Natural killer cell (primary cell): ENCODE measurements at regions not wholly inside any gene's neighbourhood (a gene's known extent, or its start where the extent isn't known, plus 50 kb on each side); places are given as distances from the start of the nearest gene placed in this dataset.

Experiments used
- ATAC-seq, 3 donors: fragments of 150-1000 bp in 2 of 3; fragments of 200-7000 bp in 1 of 3; cut with Tn5 transposase; 1 replicate in 1 of 3; 2 replicates in 2 of 3; pipeline ENCODE4 v1.10.0; 2021; ENCODE audit warnings: mild to moderate bottlenecking in 2 of 3, moderate library complexity in 2 of 3
- DNase-seq, 2 donors: peaks; one replicate each; pipeline versions ENCODE4 v3.0.0 to v3.0.0-alpha.2; 2013 to 2021; ENCODE audit warnings: mixed read lengths in 1 of 2
- H3K27ac ChIP-seq: one replicate; pipeline ENCODE4 v1.5.1; 2013; ENCODE audit warnings: mild to moderate bottlenecking, low read length
- H3K27me3 ChIP-seq: one replicate; pipeline ENCODE4 v1.6.1; 2013; ENCODE audit warnings: low read length; ENCODE audit not compliant: control insufficient read depth, insufficient read depth
- H3K36me3 ChIP-seq: one replicate; pipeline ENCODE4 v1.6.1; 2013; ENCODE audit warnings: low read length; ENCODE audit not compliant: control insufficient read depth, insufficient read depth
- H3K4me1 ChIP-seq: one replicate; pipeline ENCODE4 v1.6.1; 2013; ENCODE audit warnings: low read length; ENCODE audit not compliant: control insufficient read depth, insufficient read depth
- H3K4me3 ChIP-seq: one replicate; pipeline ENCODE4 v1.5.1; 2013; ENCODE audit warnings: low read length
- H3K9me3 ChIP-seq: one replicate; pipeline ENCODE4 v1.6.1; 2013; ENCODE audit warnings: low read length; ENCODE audit not compliant: control insufficient read depth, insufficient read depth
- H3K27ac Mint-ChIP-seq, 2 donors: one replicate each; pipeline ENCODE4 v1.8.0; 2022; ENCODE audit warnings: mild to moderate bottlenecking in 2 of 2, mixed read lengths in 2 of 2, moderate library complexity in 1 of 2
- H3K27me3 Mint-ChIP-seq, 2 donors: one replicate each; pipeline ENCODE4 v1.8.0; 2022; ENCODE audit warnings: low read depth in 2 of 2, mixed read lengths in 2 of 2
- H3K36me3 Mint-ChIP-seq: one replicate; pipeline ENCODE4 v1.8.0; 2022; ENCODE audit warnings: mixed read lengths
- H3K4me1 Mint-ChIP-seq, 2 donors: one replicate each; pipeline ENCODE4 v1.8.0; 2022; ENCODE audit warnings: mixed read lengths in 2 of 2
- H3K4me3 Mint-ChIP-seq: one replicate; pipeline ENCODE4 v1.8.0; 2022; ENCODE audit warnings: mild to moderate bottlenecking, moderate library complexity, mixed read lengths
- H3K9me3 Mint-ChIP-seq, 2 donors: one replicate each; pipeline ENCODE4 v1.8.0; 2022; ENCODE audit warnings: mixed read lengths in 2 of 2
- WGBS: methylation state at CpG from one replicate; pipeline ENCODE4 v1.1.7; 2013; ENCODE audit warnings: missing lambda C conversion rate; ENCODE audit not compliant: insufficient coverage; 5-methylcytosine and 5-hydroxymethylcytosine counted together
- intact Hi-C: fragments of 100-400 bp; cut with micrococcal nuclease; formaldehyde crosslinking; loops from one replicate; pipeline ENCODE4 v1.14.2; 2022
- TF ChIP-seq, protein P1 (sequence below): fragments of 200-600 bp; IDR thresholded peaks from one replicate; pipeline ENCODE4 v1.8.0; 2022; ENCODE audit warnings: antibody characterized with exemption

DNA sequence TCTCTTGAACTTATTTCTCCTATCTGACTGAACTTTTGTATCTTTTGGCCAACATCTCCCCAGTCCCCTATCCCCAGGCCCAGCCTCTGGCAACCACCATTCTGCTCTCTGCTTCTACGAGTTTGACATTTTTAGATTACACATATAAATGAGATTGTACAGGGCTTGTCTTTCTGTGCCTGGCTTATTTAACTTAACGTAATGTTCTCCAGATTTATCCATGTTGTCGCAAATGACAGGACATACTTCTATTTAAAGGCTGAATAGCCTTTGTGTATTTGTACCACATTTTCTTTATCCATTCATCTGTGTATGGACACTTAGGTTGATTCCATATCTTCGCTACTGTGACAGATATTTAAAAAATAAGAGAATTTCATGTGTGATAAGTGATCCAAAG is 98.6 kb downstream of the LSMEM1 start:
- no peak overlapping the region for H3K27ac Mint-ChIP-seq
- no peak overlapping the region for H3K4me3 Mint-ChIP-seq
- WGBS, result 88% methylated on average over 4 of the region's 4 CpGs
- H3K27ac ChIP-seq, result no peak overlapping the region
- no peaks in the 10 kb centered on the region for H3K4me1 ChIP-seq
- no peaks in the 10 kb centered on the region for H3K4me1 Mint-ChIP-seq
- TF ChIP-seq, protein P1, sequence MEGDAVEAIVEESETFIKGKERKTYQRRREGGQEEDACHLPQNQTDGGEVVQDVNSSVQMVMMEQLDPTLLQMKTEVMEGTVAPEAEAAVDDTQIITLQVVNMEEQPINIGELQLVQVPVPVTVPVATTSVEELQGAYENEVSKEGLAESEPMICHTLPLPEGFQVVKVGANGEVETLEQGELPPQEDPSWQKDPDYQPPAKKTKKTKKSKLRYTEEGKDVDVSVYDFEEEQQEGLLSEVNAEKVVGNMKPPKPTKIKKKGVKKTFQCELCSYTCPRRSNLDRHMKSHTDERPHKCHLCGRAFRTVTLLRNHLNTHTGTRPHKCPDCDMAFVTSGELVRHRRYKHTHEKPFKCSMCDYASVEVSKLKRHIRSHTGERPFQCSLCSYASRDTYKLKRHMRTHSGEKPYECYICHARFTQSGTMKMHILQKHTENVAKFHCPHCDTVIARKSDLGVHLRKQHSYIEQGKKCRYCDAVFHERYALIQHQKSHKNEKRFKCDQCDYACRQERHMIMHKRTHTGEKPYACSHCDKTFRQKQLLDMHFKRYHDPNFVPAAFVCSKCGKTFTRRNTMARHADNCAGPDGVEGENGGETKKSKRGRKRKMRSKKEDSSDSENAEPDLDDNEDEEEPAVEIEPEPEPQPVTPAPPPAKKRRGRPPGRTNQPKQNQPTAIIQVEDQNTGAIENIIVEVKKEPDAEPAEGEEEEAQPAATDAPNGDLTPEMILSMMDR, result no peak
- ATAC-seq (no peak), DNase-seq (no peak)
- H3K36me3 Mint-ChIP-seq, result no peaks in the 10 kb centered on the region
- H3K9me3 Mint-ChIP-seq, result peaks cover 0 to 2% of the 10 kb centered on the region in 2 donors
- no peaks in the 10 kb centered on the region for H3K9me3 ChIP-seq
- H3K36me3 ChIP-seq, result no peaks in the 10 kb centered on the region
- H3K4me3 ChIP-seq, result no peak overlapping the region
- intact Hi-C loops, result no loop called here
- peaks cover 10 to 16% of the 10 kb centered on the region in 2 donors for H3K27me3 Mint-ChIP-seq
- H3K27me3 ChIP-seq, result no peaks in the 10 kb centered on the region

DNA sequence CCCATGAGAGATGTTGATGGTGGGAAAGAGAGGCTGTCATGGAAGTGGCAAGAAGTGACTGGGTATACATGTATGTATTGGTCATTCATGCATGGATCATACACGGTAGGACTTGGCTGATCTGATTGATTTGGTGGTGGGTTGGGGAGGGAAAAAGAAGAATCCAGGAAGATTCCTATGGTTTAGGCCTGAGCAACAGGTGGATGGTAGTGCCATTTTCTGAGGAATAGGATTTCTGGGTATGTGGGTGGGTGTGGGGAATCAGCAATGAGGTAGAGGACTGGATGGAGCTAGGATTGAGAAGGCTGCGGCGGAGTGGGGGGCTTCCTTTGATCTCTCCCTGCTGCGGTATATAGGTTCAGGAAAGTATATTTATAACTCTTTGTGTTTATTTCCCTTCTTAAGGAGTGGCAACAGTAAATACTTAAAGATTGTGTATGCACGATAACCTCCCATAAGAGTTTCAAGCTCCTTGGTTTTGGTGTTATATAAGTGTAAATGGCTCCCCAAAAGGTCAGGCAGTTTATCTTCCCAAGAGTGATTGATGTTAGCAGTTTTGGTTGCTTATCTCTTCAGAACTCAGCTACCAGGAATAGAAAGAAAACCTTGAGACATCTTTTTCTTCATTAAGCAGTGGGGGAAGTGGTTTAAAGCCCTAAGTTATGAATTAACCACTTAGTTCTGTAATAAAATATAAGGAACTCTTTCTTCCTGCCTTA is 100.1 kb downstream of the LSMEM1 start:
- no peaks in the 10 kb centered on the region for H3K27me3 ChIP-seq
- H3K36me3 ChIP-seq, result no peaks in the 10 kb centered on the region
- Mint-ChIP-seq H3K4me1 (no peaks in the 10 kb centered on the region), H3K9me3 (peaks cover 0 to under 1% of the 10 kb centered on the region in 2 donors), H3K4me3 (no peak overlapping the region), H3K36me3 (no peaks in the 10 kb centered on the region), H3K27me3 (peaks cover 10 to 15% of the 10 kb centered on the region in 2 donors), H3K27ac (no peak overlapping the region)
- no peak overlapping the region for H3K27ac ChIP-seq
- intact Hi-C loops, result no loop called here
- WGBS, result 95% methylated on average over 3 of the region's 5 CpGs
- H3K4me1 ChIP-seq, result no peaks in the 10 kb centered on the region
- TF ChIP-seq, protein P1, result no peak
- DNase-seq (no peak), ATAC-seq (no peak)
- no peaks in the 10 kb centered on the region for H3K9me3 ChIP-seq
- no peak overlapping the region for H3K4me3 ChIP-seq

DNA sequence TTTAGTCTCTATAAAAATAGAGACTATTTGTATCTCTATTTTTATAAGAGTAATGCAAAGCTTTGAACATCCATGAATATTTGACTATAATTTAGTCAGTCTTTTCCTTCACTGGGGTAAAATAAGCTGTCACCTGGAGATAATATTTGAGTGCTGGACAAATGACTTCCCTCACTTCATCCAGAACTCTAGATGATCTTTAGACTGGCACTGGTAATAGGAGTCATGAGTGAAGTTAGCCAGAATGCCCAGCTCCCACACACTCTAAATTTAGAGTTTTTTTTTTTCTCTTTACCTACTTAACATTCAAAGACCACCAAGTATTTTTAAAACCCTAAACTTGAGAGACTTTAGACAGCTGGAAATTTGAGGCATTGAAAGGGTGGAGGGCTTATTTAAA is 100.7 kb downstream of the LSMEM1 start:
- Histone ChIP-seq H3K27me3 (no peaks in the 10 kb centered on the region), H3K4me3 (no peak overlapping the region), H3K27ac (no peak overlapping the region), H3K36me3 (no peaks in the 10 kb centered on the region), H3K4me1 (no peaks in the 10 kb centered on the region), H3K9me3 (no peaks in the 10 kb centered on the region)
- no peak for DNase-seq
- Mint-ChIP-seq H3K4me1 (no peaks in the 10 kb centered on the region), H3K36me3 (no peaks in the 10 kb centered on the region), H3K4me3 (no peak overlapping the region), H3K27ac (no peak overlapping the region), H3K27me3 (peaks cover 10 to 13% of the 10 kb centered on the region in 2 donors), H3K9me3 (no peaks in the 10 kb centered on the region)
- TF ChIP-seq, protein P1, result no peak
- no peak for ATAC-seq
- intact Hi-C loops, result no loop called here

DNA sequence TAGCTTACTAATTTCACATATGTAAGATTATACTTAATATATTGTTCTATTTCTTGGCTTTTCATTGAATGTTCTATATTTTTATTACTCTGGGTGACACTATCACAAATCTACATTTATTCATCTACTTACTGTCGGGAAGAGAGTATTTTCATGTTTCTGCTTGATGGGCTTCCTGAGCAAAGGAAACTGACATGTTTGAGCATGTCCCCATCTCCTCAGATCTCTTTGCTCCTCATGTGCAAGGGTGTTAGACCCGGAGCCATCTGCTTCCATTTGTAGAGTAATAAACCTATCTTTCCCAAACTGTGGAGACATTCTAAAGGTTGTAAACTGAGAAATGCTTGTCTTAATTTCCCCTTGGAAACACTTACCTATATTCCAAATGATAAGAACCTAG is 103.5 kb downstream of the LSMEM1 start:
- H3K4me1 Mint-ChIP-seq, result no peaks in the 10 kb centered on the region
- Histone ChIP-seq H3K4me3 (no peak overlapping the region), H3K4me1 (no peaks in the 10 kb centered on the region), H3K27me3 (no peaks in the 10 kb centered on the region), H3K9me3 (no peaks in the 10 kb centered on the region), H3K27ac (no peak overlapping the region), H3K36me3 (no peaks in the 10 kb centered on the region)
- TF ChIP-seq, protein P1, result no peak
- ATAC-seq, result no peak
- intact Hi-C loops, result no loop called here
- no peaks in the 10 kb centered on the region for H3K36me3 Mint-ChIP-seq
- no peaks in the 10 kb centered on the region for H3K9me3 Mint-ChIP-seq
- WGBS, result 100% methylated on average over 1 of the region's 2 CpGs
- DNase-seq, result no peak
- H3K27me3 Mint-ChIP-seq, result peaks cover 9 to 13% of the 10 kb centered on the region in 2 donors
- H3K27ac Mint-ChIP-seq, result no peak overlapping the region
- H3K4me3 Mint-ChIP-seq, result no peak overlapping the region
